Adipocyte (in vitro differentiated cells): ENCODE measurements at regions not wholly inside any gene's neighbourhood (a gene's known extent, or its start where the extent isn't known, plus 50 kb on each side); places are given as distances from the start of the nearest gene placed in this dataset.

Experiments
- DNase-seq: peaks from one replicate; pipeline ENCODE4 v3.0.0-alpha.2; 2015; ENCODE audit warnings: low read depth
- H3K27me3 ChIP-seq: replicated peaks from 2 replicates; pipeline ENCODE4 v1.7.0; 2013; ENCODE audit warnings: mild to moderate bottlenecking, low read length, moderate library complexity; ENCODE audit not compliant: control insufficient read depth, insufficient read depth
- H3K36me3 ChIP-seq: 2 replicates; pipeline ENCODE4 v1.7.0; 2013; ENCODE audit warnings: low read length, mild to moderate bottlenecking, moderate library complexity; ENCODE audit not compliant: control insufficient read depth, insufficient read depth, severe bottlenecking
- H3K4me1 ChIP-seq: 2 replicates; pipeline ENCODE4 v1.7.0; 2013; ENCODE audit warnings: mild to moderate bottlenecking, low read length, moderate library complexity; ENCODE audit not compliant: control insufficient read depth, insufficient read depth
- H3K4me3 ChIP-seq: 2 replicates; pipeline ENCODE4 v1.7.0; 2013; ENCODE audit warnings: mild to moderate bottlenecking, low read length, moderate library complexity
- H3K9ac ChIP-seq: 2 replicates; pipeline ENCODE4 v1.7.0; 2013; ENCODE audit warnings: mild to moderate bottlenecking, low read length, moderate library complexity
- H3K9me3 ChIP-seq: 2 replicates; pipeline ENCODE4 v1.7.0; 2013; ENCODE audit warnings: mild to moderate bottlenecking, low read length, moderate library complexity; ENCODE audit not compliant: control insufficient read depth

GRCh38 chr3:163946785-163947184 lies 1131.5 kb downstream of the SI start:
- no peak for DNase-seq
- Histone ChIP-seq H3K36me3 (no peaks in the 10 kb centered on the region), H3K4me1 (no peaks in the 10 kb centered on the region), H3K4me3 (no peak overlapping the region), H3K9ac (no peak overlapping the region), H3K27me3 (no peaks in the 10 kb centered on the region), H3K9me3 (no peaks in the 10 kb centered on the region)

GRCh38 chr3:163943664-163944063 lies 1134.6 kb downstream of the SI start:
- no peak overlapping the region for H3K9ac ChIP-seq
- no peak for DNase-seq
- no peak overlapping the region for H3K4me3 ChIP-seq
- no peaks in the 10 kb centered on the region for H3K9me3 ChIP-seq
- no peaks in the 10 kb centered on the region for H3K27me3 ChIP-seq
- H3K4me1 ChIP-seq = no peaks in the 10 kb centered on the region
- H3K36me3 ChIP-seq = no peaks in the 10 kb centered on the region

- Histone ChIP-seq H3K36me3 (no peaks in the 10 kb centered on the region), H3K9ac (no peak overlapping the region), H3K4me3 (no peak overlapping the region), H3K4me1 (no peaks in the 10 kb centered on the region), H3K27me3 (no peaks in the 10 kb centered on the region), H3K9me3 (no peaks in the 10 kb centered on the region)
- no peak for DNase-seq
Observed at GRCh38 chr3:163939926-163940325, 1138.4 kb downstream of the SI start.

DNA sequence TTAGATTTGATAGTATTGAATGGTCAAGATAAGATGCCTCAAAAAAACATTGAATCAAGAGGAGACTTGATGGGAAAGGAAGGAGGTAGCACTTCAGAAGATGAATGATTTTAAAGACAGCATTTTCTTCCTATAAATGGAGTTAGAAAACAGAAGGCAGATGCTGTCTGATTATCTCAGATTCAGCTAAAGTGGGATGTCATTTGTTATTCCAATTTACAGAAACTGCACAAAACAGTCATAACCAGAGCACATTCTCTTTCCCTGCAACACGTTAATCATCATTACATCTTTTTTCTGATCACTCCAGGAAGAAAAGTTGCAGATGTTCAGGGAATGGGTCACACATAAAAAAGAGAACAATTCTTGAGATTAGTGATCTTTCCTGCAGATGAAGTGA lies 1141.8 kb downstream of the SI start:
- H3K4me1 ChIP-seq = no peaks in the 10 kb centered on the region
- H3K36me3 ChIP-seq = no peaks in the 10 kb centered on the region
- H3K9ac ChIP-seq = no peak overlapping the region
- H3K9me3 ChIP-seq = no peaks in the 10 kb centered on the region
- H3K4me3 ChIP-seq = no peak overlapping the region
- no peak for DNase-seq
- H3K27me3 ChIP-seq = no peaks in the 10 kb centered on the region

DNA sequence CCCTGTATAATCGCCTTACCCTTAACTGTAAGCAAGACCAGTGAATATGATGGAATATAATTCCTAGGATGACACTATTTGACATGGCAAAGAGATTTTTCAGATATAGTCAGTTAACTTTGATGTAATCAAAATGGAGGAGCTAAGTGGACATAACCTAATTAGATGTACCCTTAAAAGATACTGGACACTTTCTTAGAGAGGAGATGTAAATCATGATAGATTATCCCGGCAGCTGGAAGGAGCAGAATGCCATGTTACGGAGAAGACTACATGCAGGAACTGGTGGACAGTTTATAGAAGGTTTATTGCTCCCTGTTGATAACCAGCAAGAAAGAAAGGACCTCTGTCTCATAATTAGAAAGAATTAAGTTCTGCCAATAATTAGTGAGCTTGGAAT lies 1142.9 kb downstream of the SI start:
- H3K4me1 ChIP-seq = no peaks in the 10 kb centered on the region
- no peak overlapping the region for H3K4me3 ChIP-seq
- H3K9ac ChIP-seq = no peak overlapping the region
- DNase-seq = no peak
- H3K36me3 ChIP-seq = no peaks in the 10 kb centered on the region
- H3K27me3 ChIP-seq = no peaks in the 10 kb centered on the region
- H3K9me3 ChIP-seq = no peaks in the 10 kb centered on the region

DNA sequence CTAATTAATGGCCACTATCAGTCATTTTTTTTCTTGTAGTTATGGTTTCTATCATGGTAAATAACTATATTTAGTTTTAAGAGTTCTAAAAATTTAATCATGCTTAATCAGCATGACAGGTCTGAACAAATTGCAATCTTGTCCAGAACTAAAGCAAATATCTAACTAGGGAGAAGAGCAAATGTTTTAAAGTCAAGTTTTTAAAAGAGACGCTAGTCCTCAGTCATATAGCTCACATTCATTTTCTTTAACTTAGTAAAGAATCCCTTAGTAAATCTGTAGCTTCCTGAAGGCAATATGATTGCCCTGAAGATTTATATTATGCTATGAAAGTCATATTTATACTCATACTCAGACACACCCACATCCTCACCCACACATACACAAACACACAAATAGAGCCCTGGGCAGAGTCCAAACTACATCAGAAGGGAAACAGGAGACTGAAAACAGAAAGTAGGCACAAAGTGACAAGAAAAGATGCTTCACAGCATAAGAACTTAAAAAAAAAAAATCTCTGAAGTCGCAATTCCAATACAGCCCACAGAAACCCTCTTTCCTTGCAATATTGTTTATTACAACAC lies 1149.1 kb downstream of the SI start:
- Histone ChIP-seq H3K4me3 (no peak overlapping the region), H3K27me3 (no peaks in the 10 kb centered on the region), H3K4me1 (no peaks in the 10 kb centered on the region), H3K36me3 (no peaks in the 10 kb centered on the region), H3K9ac (no peak overlapping the region), H3K9me3 (no peaks in the 10 kb centered on the region)
- DNase-seq = no peak

DNA sequence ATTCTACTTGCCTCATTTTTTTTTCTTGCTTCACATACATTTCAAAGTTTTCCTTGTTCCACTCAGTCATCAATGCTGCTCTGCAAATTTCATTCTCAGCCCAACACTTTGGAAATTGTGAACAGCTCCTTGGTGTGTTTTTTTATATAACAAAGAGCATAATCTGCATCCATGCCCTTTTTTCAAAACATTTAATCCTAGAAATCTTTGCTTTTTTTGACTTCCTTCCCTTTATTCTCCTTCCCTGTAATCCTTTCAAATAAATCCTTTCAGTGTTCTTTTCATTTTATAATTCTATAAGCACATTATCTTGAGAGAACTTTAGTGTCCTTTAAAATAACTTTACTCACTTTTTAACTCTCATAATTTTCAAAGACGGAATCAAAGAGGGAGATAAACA lies 1150.8 kb downstream of the SI start:
- Histone ChIP-seq H3K4me3 (no peak overlapping the region), H3K4me1 (no peaks in the 10 kb centered on the region), H3K36me3 (no peaks in the 10 kb centered on the region), H3K9ac (no peak overlapping the region), H3K27me3 (no peaks in the 10 kb centered on the region), H3K9me3 (no peaks in the 10 kb centered on the region)
- DNase-seq = no peak

DNA sequence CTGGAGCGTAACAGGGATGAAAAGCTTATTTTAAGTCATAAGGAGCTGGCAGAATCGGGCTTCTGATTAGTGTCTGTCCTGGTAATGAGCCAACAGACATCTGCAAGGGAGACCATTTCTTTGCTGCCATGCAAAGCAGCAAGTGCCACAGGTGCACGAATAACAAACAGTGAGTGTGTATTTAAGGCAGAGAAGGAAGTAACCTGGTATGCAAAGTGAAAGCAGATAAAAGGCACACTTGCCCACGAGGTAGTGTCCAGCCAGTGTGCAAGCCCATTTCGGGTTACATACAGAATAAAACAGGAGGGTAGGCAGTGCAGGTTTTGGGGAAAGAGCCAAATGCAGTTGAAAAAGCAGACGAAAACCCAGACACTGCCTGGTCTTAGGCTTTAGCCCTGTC lies 1153.7 kb downstream of the SI start:
- Histone ChIP-seq H3K27me3 (no peaks in the 10 kb centered on the region), H3K4me1 (no peaks in the 10 kb centered on the region), H3K4me3 (no peak overlapping the region), H3K9me3 (no peaks in the 10 kb centered on the region), H3K36me3 (no peaks in the 10 kb centered on the region), H3K9ac (no peak overlapping the region)
- DNase-seq = no peak

GRCh38 chr3:163919154-163919553 lies 1159.1 kb downstream of the SI start:
- Histone ChIP-seq H3K4me3 (no peak overlapping the region), H3K27me3 (no peaks in the 10 kb centered on the region), H3K9ac (no peak overlapping the region), H3K4me1 (no peaks in the 10 kb centered on the region), H3K9me3 (no peaks in the 10 kb centered on the region), H3K36me3 (no peaks in the 10 kb centered on the region)
- DNase-seq = no peak

DNA sequence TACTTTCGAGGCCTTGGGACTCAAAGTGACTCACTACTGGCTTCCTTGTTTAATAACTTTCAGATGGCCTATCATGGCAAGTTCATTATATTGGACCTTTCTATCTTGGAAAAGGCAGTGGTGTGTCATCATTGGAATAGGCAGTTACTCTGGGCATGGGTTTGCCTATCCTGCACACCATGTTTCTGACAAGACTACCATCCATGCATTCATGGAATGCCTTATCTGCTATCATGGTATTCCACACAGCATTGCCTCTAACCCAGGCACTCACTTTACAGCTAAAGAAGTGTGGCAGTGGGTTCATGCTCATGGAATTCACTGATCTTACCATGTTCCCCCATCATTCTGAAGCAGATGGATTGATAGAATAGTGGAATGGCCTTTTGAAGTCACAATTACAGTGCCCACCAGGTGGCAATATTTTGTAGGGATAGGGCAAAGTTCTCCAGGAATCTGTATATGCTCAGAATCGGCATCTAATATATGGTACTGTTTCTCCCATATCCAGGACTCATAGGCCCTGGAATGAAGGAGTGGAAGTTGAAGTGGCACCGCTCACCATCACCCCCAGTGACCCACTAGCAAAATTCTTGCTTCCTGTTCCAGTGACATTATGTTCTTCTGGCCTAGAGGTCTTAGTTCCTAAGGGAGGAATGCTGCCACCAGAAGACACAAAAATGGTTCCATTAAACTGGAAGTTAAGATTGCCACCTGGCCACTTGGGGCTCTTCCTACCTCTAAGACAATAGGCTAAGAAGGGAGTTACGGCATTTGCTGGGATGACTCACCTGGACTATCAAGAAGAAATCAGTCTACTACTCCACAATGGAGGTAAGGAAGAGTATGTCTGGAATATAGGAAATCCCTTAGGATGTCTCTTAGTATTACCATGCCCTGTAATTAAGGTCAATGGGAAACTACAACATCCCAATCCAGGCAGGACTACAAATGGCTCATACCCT lies 1161.4 kb downstream of the SI start:
- Histone ChIP-seq H3K9me3 (no peaks in the 10 kb centered on the region), H3K4me1 (no peaks in the 10 kb centered on the region), H3K27me3 (no peaks in the 10 kb centered on the region), H3K9ac (no peak overlapping the region), H3K4me3 (no peak overlapping the region), H3K36me3 (no peaks in the 10 kb centered on the region)
- DNase-seq = peak; percentile 28

DNA sequence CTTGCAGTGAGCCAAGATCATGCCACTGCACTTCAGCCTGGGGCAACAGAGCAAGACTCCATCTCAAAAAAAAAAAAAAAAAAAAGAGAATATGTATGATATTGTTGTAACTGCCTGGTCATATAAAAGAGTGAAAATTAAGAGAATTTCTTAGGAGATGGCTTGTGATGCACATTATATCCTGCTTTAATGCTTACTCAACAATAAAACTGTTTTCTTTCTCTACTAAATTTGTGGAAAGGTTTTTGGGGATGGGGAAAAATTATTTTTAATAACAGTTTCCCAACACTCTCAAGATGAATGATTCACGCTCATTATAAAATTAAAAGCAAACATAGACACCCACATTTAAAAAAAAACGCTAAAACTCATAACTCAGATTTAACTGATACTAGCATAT lies 1163.0 kb downstream of the SI start:
- no peaks in the 10 kb centered on the region for H3K9me3 ChIP-seq
- H3K4me3 ChIP-seq = no peak overlapping the region
- no peaks in the 10 kb centered on the region for H3K36me3 ChIP-seq
- no peaks in the 10 kb centered on the region for H3K27me3 ChIP-seq
- no peak overlapping the region for H3K9ac ChIP-seq
- no peak for DNase-seq
- no peaks in the 10 kb centered on the region for H3K4me1 ChIP-seq
